Astrocyte of the hippocampus (primary cell): ENCODE measurements at regions not wholly inside any gene's neighbourhood (a gene's known extent, or its start where the extent isn't known, plus 50 kb on each side); places are given as distances from the start of the nearest gene placed in this dataset.

Experiments
- DNase-seq: peaks from one replicate; pipeline ENCODE4 v3.0.0; 2011; ENCODE audit warnings: low read depth, low spot score

GRCh38 chr6:143621876-143622605, 55.7 kb upstream of the PHACTR2 start:
- DNase-seq: no peak

- DNase-seq: no peak
These were observed 56.4 kb upstream of the PHACTR2 start for GRCh38 chr6:143621159-143621873.

GRCh38 chr6:143620447-143620846, 57.3 kb upstream of the PHACTR2 start:
- peak; percentile 63 for DNase-seq

GRCh38 chr6:143619824-143620401, 57.9 kb upstream of the PHACTR2 start:
- no peak for DNase-seq

GRCh38 chr6:143616741-143617140, 61.0 kb upstream of the PHACTR2 start:
- DNase-seq: no peak

GRCh38 chr6:143615785-143616184, 62.0 kb upstream of the PHACTR2 start:
- no peak for DNase-seq

GRCh38 chr6:143614235-143614634, 63.5 kb upstream of the PHACTR2 start:
- no peak for DNase-seq

- no peak for DNase-seq
These were observed 64.0 kb upstream of the PHACTR2 start for GRCh38 chr6:143613749-143614148.

- DNase-seq: no peak
These were observed 65.6 kb upstream of the PHACTR2 start for GRCh38 chr6:143612186-143612585.

GRCh38 chr6:143611580-143611979, 66.2 kb upstream of the PHACTR2 start:
- no peak for DNase-seq

GRCh38 chr6:143609972-143610371, 67.8 kb upstream of the PHACTR2 start:
- DNase-seq: no peak

GRCh38 chr6:143609501-143609900, 68.3 kb upstream of the PHACTR2 start:
- no peak for DNase-seq

- DNase-seq: no peak
These were observed 68.9 kb upstream of the PHACTR2 start for GRCh38 chr6:143608906-143609305.

GRCh38 chr6:143607974-143608373, 69.8 kb upstream of the PHACTR2 start:
- peak; percentile 42 for DNase-seq

- DNase-seq: no peak
These were observed 70.6 kb upstream of the PHACTR2 start for GRCh38 chr6:143607168-143607567.

- DNase-seq: no peak
These were observed 71.8 kb upstream of the PHACTR2 start for GRCh38 chr6:143605906-143606521.

- no peak for DNase-seq
These were observed 74.3 kb upstream of the PHACTR2 start for GRCh38 chr6:143603455-143603854.

GRCh38 chr6:143601504-143601903, 76.3 kb upstream of the PHACTR2 start:
- no peak for DNase-seq

- no peak for DNase-seq
These were observed 76.9 kb upstream of the PHACTR2 start for GRCh38 chr6:143600821-143601220.

- DNase-seq: no peak
These were observed 79.2 kb upstream of the PHACTR2 start for GRCh38 chr6:143598466-143599080.

GRCh38 chr6:143596866-143597265, 80.9 kb upstream of the PHACTR2 start:
- DNase-seq: no peak
